ENCODE measurements at regions not wholly inside any gene's neighbourhood (a gene's known extent, or its start where the extent isn't known, plus 50 kb on each side); places are given as distances from the start of the nearest gene placed in this dataset.
"Not testable (repeated sequence)": the region's sequence is repeated elsewhere in the genome, so short reads cannot be mapped to it uniquely, and the experiment has no call there.

- no peak for TF ChIP-seq ZNF830 (tag by site-specific recombination; IDR thresholded peaks at IDR 0.05; ENCODE audit: low read depth)
Observed at GRCh38 chr12:61584943-61585342, 675.3 kb upstream of the USP15 start (continued).

- H3K27ac ChIP-seq (ENCODE audit: extremely low read depth, low read depth, low read length); H3K4me3 ChIP-seq (ENCODE audit: low read depth, low read length); H3K36me3 ChIP-seq (ENCODE audit: control insufficient read depth in 2 of 2, insufficient read depth in 1 of 2, low read length in 2 of 2); POLR2A ChIA-PET; H3K4me1 ChIP-seq (ENCODE audit: control insufficient read depth, insufficient read depth, low read length); H3K9me3 ChIP-seq (ENCODE audit: control insufficient read depth, insufficient read depth, low read depth, low read length): not testable (repeated sequence)
- CTCF ChIA-PET: interaction anchor here (0.7 kb wide), 1 partner anchor 549 kb away, joined by 3 read pairs; no protein-coding TSS in a partner anchor
- TF ChIP-seq ZNF600 (tag by site-specific recombination; IDR thresholded peaks at IDR 0.05): peak; percentile 94
Observed at GRCh38 chr12:61590864-61591263, 669.3 kb upstream of the USP15 start.

- POLR2A ChIA-PET: no interaction called here
Observed at GRCh38 chr12:61610143-61610542, 650.1 kb upstream of the USP15 start.

GRCh38 chr12:61629702-61630101 lies 630.5 kb upstream of the USP15 start:
- ChIA-PET POLR2A (no interaction called here), CTCF (no interaction called here)
- TF ChIP-seq ZNF701 (tag by site-specific recombination; IDR thresholded peaks at IDR 0.05): no peak
- TF ChIP-seq BCL6B (tag by site-specific recombination; IDR thresholded peaks at IDR 0.05): no peak
- TF ChIP-seq YY2 (tag by site-specific recombination; IDR thresholded peaks at IDR 0.05): no peak
- TF ChIP-seq GFI1B (tag by site-specific recombination; IDR thresholded peaks at IDR 0.05): no peak
- TF ChIP-seq ZNF335 (tag by site-specific recombination; conservative IDR thresholded peaks at IDR 0.05): no peak
- TF ChIP-seq ZNF639 (tag by site-specific recombination; IDR thresholded peaks at IDR 0.05): no peak
- no peak overlapping the region for H3K27ac ChIP-seq (ENCODE audit: extremely low read depth, low read depth, low read length)
- H3K9me3 ChIP-seq (ENCODE audit: control insufficient read depth, insufficient read depth, low read depth, low read length): no peaks in the 10 kb centered on the region
- H3K36me3 ChIP-seq (ENCODE audit: control insufficient read depth in 2 of 2, insufficient read depth in 1 of 2, low read length in 2 of 2): no peaks in the 10 kb centered on the region
- no peaks in the 10 kb centered on the region for H3K4me1 ChIP-seq (ENCODE audit: control insufficient read depth, insufficient read depth, low read length)
- H3K4me3 ChIP-seq (ENCODE audit: low read depth, low read length): no peak overlapping the region

More at GRCh38 chr12:61610143-61610542, 650.1 kb upstream of the USP15 start:
- TF ChIP-seq ZNF280C (tag by site-specific recombination; IDR thresholded peaks at IDR 0.05): no peak
- Histone ChIP-seq H3K9me3 (ENCODE audit: control insufficient read depth, insufficient read depth, low read depth, low read length) (no peaks in the 10 kb centered on the region), H3K4me3 (ENCODE audit: low read depth, low read length) (no peak overlapping the region), H3K4me1 (ENCODE audit: control insufficient read depth, insufficient read depth, low read length) (no peaks in the 10 kb centered on the region), H3K36me3 (ENCODE audit: control insufficient read depth in 2 of 2, insufficient read depth in 1 of 2, low read length in 2 of 2) (no peaks in the 10 kb centered on the region), H3K27ac (ENCODE audit: extremely low read depth, low read depth, low read length) (no peak overlapping the region)
- CTCF ChIA-PET: no interaction called here

- ChIA-PET CTCF (interaction anchor here (0.9 kb wide), 1 partner anchor 348 kb away, joined by 3 read pairs; no protein-coding TSS in a partner anchor), POLR2A (no interaction called here)
- no peaks in the 10 kb centered on the region for H3K4me1 ChIP-seq (ENCODE audit: control insufficient read depth, insufficient read depth, low read length)
- H3K36me3 ChIP-seq (ENCODE audit: control insufficient read depth in 2 of 2, insufficient read depth in 1 of 2, low read length in 2 of 2): no peaks in the 10 kb centered on the region
- no peak overlapping the region for H3K27ac ChIP-seq (ENCODE audit: extremely low read depth, low read depth, low read length)
- H3K4me3 ChIP-seq (ENCODE audit: low read depth, low read length): no peak overlapping the region
- no peaks in the 10 kb centered on the region for H3K9me3 ChIP-seq (ENCODE audit: control insufficient read depth, insufficient read depth, low read depth, low read length)
- TF ChIP-seq ZNF473 (tag by site-specific recombination; IDR thresholded peaks at IDR 0.05): no peak
- TF ChIP-seq ZNF354C (tag by site-specific recombination; IDR thresholded peaks at IDR 0.05; ENCODE audit: borderline replicate concordance, low read depth): no peak
Observed at GRCh38 chr12:61646639-61647038, 613.6 kb upstream of the USP15 start.

All from HEK293 (cell line).